Liver (tissue), 8 donors: ENCODE measurements at regions not wholly inside any gene's neighbourhood (a gene's known extent, or its start where the extent isn't known, plus 50 kb on each side); places are given as distances from the start of the nearest gene placed in this dataset.

ENCODE experiments used
- DNase-seq: peaks from one replicate; pipeline ENCODE4 v3.0.0-alpha.2; 2017; ENCODE audit warnings: low spot score
- H3K27ac ChIP-seq, 2 donors: one replicate each; pipeline ENCODE4 v1.7.0; 2013; ENCODE audit warnings: inconsistent platforms in 2 of 2, low read length in 2 of 2, control low read depth in 1 of 2, low read depth in 1 of 2, mild to moderate bottlenecking in 1 of 2
- H3K27me3 ChIP-seq, 4 donors: one replicate each; pipeline versions ENCODE4 v1.6.1 to v1.7.0; 2013; ENCODE audit warnings: low read length in 3 of 4, inconsistent platforms in 1 of 4, mild to moderate bottlenecking in 1 of 4, moderate library complexity in 1 of 4; ENCODE audit not compliant: control insufficient read depth in 4 of 4, insufficient read depth in 4 of 4
- H3K36me3 ChIP-seq, 4 donors: one replicate each; pipeline versions ENCODE4 v1.6.1 to v1.7.0; 2013; ENCODE audit warnings: low read length in 3 of 4, mild to moderate bottlenecking in 3 of 4, low read depth in 1 of 4, moderate library complexity in 1 of 4; ENCODE audit not compliant: control insufficient read depth in 4 of 4, insufficient read depth in 3 of 4
- H3K4me1 ChIP-seq, 4 donors: one replicate each; pipeline versions ENCODE4 v1.6.1 to v1.7.0; 2013; ENCODE audit warnings: low read length in 3 of 4, mild to moderate bottlenecking in 3 of 4, moderate library complexity in 1 of 4; ENCODE audit not compliant: control insufficient read depth in 4 of 4, insufficient read depth in 4 of 4
- H3K4me3 ChIP-seq, 3 donors: one replicate each; pipeline versions ENCODE4 v1.6.1 to v1.7.0; 2013; ENCODE audit warnings: low read length in 3 of 3, control low read depth in 1 of 3, low read depth in 1 of 3, mild to moderate bottlenecking in 1 of 3
- H3K9ac ChIP-seq, 2 donors: one replicate each; pipeline ENCODE4 v1.7.0; 2013; ENCODE audit warnings: low read length in 2 of 2, mild to moderate bottlenecking in 2 of 2, moderate library complexity in 2 of 2, control low read depth in 1 of 2, low read depth in 1 of 2
- H3K9me3 ChIP-seq, 4 donors: one replicate each; pipeline versions ENCODE4 v1.6.1 to v1.7.0; 2013; ENCODE audit warnings: low read length in 3 of 4; ENCODE audit not compliant: control insufficient read depth in 4 of 4
- FOXA1 ChIP-seq: IDR thresholded peaks from 2 replicates; pipeline ENCODE4 v1.6.1; 2016; ENCODE audit warnings: antibody characterized with exemption
- GABPA ChIP-seq, 2 donors: IDR thresholded peaks in 1 of 2; conservative IDR thresholded peaks in 1 of 2; 2 replicates each; pipeline ENCODE4 v1.6.1; 2016; ENCODE audit warnings: antibody characterized with exemption in 2 of 2, mild to moderate bottlenecking in 1 of 2, moderate library complexity in 1 of 2
- HNF4A ChIP-seq, 2 donors: conservative IDR thresholded peaks; 2 replicates each; pipeline ENCODE4 v1.6.1; 2016; ENCODE audit warnings: antibody characterized with exemption in 2 of 2, mild to moderate bottlenecking in 2 of 2
- HNF4G ChIP-seq: IDR thresholded peaks from 2 replicates; pipeline ENCODE4 v1.6.1; 2016; ENCODE audit warnings: antibody characterized with exemption
- JUND ChIP-seq, 2 donors: IDR thresholded peaks; 2 replicates each; pipeline ENCODE4 v1.6.1; 2016; ENCODE audit warnings: antibody characterized with exemption in 2 of 2
- NR2F2 ChIP-seq: IDR thresholded peaks from 2 replicates; pipeline ENCODE4 v1.6.1; 2016; ENCODE audit warnings: antibody characterized with exemption
- RAD21 ChIP-seq, 2 donors: IDR thresholded peaks; 2 replicates each; pipeline ENCODE4 v1.6.1; 2016; ENCODE audit warnings: antibody characterized with exemption in 2 of 2, mild to moderate bottlenecking in 2 of 2
- RXRA ChIP-seq, 2 donors: IDR thresholded peaks; 2 replicates each; pipeline ENCODE4 v1.6.1; 2017 to 2018; ENCODE audit warnings: antibody characterized with exemption in 2 of 2, mild to moderate bottlenecking in 1 of 2
- SP1 ChIP-seq: IDR thresholded peaks from 2 replicates; pipeline ENCODE4 v1.6.1; 2018; ENCODE audit warnings: antibody characterized with exemption, mild to moderate bottlenecking
- TAF1 ChIP-seq: conservative IDR thresholded peaks from 2 replicates; pipeline ENCODE4 v1.6.1; 2016; ENCODE audit warnings: antibody characterized with exemption, mild to moderate bottlenecking
- ZBTB33 ChIP-seq: IDR thresholded peaks from 2 replicates; pipeline ENCODE4 v1.6.1; 2016; ENCODE audit warnings: antibody characterized with exemption
- WGBS: extraction: QIAGEN DNeasy Blood & Tissue Kit; methylation state at CpG from one replicate; pipeline ENCODE4 v1.1.7; 2013; 5-methylcytosine and 5-hydroxymethylcytosine counted together
- TF ChIP-seq, protein P1 (sequence below): fragments of 150-350 bp; IDR thresholded peaks from 2 replicates; pipeline ENCODE4 v1.5.1; 2017; ENCODE audit warnings: improper control_type of control experiment, low read depth, low read length; ENCODE audit not compliant: missing input control
- TF ChIP-seq, protein P2 (sequence below): IDR thresholded peaks from 2 replicates; pipeline ENCODE4 v1.6.1; 2016; ENCODE audit warnings: antibody characterized with exemption
- donor health status: healthy.
- donor health status: healthy.
- donor health status: healthy.
- donor health status: healthy.
- donor health status: healthy.

DNA sequence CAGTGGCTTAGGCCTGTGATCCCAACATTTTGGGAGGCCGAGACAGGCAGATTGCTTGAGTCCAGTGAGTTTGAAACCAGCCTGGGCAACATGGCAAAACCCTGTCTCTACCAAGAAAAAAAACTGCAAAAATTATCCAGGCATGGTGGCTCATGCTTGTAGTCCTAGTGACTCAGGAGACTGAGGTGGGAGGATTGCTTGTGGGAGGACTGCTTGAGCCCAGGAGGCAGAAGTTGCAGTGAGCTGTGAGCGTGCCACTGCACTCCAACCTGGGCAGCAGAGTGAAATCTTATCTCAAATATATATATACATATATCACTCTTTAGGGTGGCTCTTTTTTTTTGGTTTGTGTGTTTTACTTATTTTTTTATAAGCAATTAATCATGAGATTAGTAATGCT, 83.7 kb upstream of the WDR72 start:
- no peak overlapping the region for H3K9ac ChIP-seq
- TF ChIP-seq FOXA1 (no peak), TAF1 (no peak), RXRA (IDR thresholded peaks at IDR 0.05) (no peak), SP1 (no peak), JUND (IDR thresholded peaks at IDR 0.05) (no peak), NR2F2 (no peak), ZBTB33 (no peak)
- TF ChIP-seq, protein P1, sequence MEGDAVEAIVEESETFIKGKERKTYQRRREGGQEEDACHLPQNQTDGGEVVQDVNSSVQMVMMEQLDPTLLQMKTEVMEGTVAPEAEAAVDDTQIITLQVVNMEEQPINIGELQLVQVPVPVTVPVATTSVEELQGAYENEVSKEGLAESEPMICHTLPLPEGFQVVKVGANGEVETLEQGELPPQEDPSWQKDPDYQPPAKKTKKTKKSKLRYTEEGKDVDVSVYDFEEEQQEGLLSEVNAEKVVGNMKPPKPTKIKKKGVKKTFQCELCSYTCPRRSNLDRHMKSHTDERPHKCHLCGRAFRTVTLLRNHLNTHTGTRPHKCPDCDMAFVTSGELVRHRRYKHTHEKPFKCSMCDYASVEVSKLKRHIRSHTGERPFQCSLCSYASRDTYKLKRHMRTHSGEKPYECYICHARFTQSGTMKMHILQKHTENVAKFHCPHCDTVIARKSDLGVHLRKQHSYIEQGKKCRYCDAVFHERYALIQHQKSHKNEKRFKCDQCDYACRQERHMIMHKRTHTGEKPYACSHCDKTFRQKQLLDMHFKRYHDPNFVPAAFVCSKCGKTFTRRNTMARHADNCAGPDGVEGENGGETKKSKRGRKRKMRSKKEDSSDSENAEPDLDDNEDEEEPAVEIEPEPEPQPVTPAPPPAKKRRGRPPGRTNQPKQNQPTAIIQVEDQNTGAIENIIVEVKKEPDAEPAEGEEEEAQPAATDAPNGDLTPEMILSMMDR, result no peak
- peaks cover 0 to 10% (median 0%) of the 10 kb centered on the region in 4 donors for H3K27me3 ChIP-seq
- WGBS, result 88% methylated on average over 2 of the region's 2 CpGs
- H3K9me3 ChIP-seq, result peaks cover 0 to 5% (median 0%) of the 10 kb centered on the region in 4 donors
- H3K4me3 ChIP-seq, result no peak overlapping the region
- no peak overlapping the region for H3K27ac ChIP-seq
- DNase-seq, result no peak
- H3K4me1 ChIP-seq, result no peaks in the 10 kb centered on the region
- no peaks in the 10 kb centered on the region for H3K36me3 ChIP-seq

DNA sequence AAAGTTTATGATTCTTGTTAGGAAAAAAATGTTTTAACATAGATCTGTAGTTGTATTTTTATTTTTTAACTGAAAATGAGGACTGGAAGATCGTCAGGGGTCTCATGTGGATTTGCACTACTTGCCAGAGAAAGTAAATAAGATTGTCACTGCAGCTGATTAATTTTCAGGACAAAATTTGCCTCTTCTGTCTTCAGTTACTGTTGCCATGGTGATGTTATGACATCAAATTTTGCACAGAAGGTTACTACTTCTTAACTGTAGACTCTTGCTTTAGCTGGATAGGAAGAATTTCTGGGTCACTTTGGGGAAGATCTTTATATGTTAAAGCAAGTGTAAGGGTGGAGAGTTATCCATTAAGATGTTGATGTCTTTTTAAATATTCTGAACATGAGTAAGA, 82.2 kb upstream of the WDR72 start:
- DNase-seq, result no peak
- H3K4me1 ChIP-seq, result no peaks in the 10 kb centered on the region
- TF ChIP-seq, protein P2, sequence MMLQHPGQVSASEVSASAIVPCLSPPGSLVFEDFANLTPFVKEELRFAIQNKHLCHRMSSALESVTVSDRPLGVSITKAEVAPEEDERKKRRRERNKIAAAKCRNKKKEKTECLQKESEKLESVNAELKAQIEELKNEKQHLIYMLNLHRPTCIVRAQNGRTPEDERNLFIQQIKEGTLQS, result no peak
- TF ChIP-seq, protein P1, result no peak
- no peak for TF ChIP-seq HNF4A (conservative IDR thresholded peaks at IDR 0.05)
- no peak for TF ChIP-seq HNF4G
- no peak for TF ChIP-seq RXRA (IDR thresholded peaks at IDR 0.05)
- TF ChIP-seq NR2F2, result no peak
- 0% methylated on average over 1 of the region's 1 CpG for WGBS
- no peaks in the 10 kb centered on the region for H3K9me3 ChIP-seq
- H3K27ac ChIP-seq, result no peak overlapping the region
- no peak overlapping the region for H3K9ac ChIP-seq
- peaks cover 0 to 10% (median 0%) of the 10 kb centered on the region in 4 donors for H3K27me3 ChIP-seq
- H3K36me3 ChIP-seq, result no peaks in the 10 kb centered on the region
- H3K4me3 ChIP-seq, result no peak overlapping the region

- TF ChIP-seq ZBTB33 (no peak), RAD21 (IDR thresholded peaks at IDR 0.05) (no peak), FOXA1 (no peak), GABPA (IDR thresholded peaks at IDR 0.05 in 1 of 2, conservative IDR thresholded peaks at IDR 0.05 in 1 of 2) (no peak), RXRA (IDR thresholded peaks at IDR 0.05) (no peak)
- TF ChIP-seq, protein P1, result no peak
- H3K27me3 ChIP-seq, result peaks cover 0 to 7% (median 0%) of the 10 kb centered on the region in 4 donors
- no peak overlapping the region for H3K27ac ChIP-seq
- no peaks in the 10 kb centered on the region for H3K4me1 ChIP-seq
- H3K4me3 ChIP-seq, result no peak overlapping the region
- no peaks in the 10 kb centered on the region for H3K9me3 ChIP-seq
- no peak overlapping the region for H3K9ac ChIP-seq
- WGBS, result 89% methylated on average over 2 of the region's 2 CpGs
- no peak for DNase-seq
- no peaks in the 10 kb centered on the region for H3K36me3 ChIP-seq
Measured at GRCh38 chr15:53840681-53841080, 81.2 kb upstream of the WDR72 start.
